Transverse colon (tissue), 4 donors: ENCODE measurements at regions not wholly inside any gene's neighbourhood (a gene's known extent, or its start where the extent isn't known, plus 50 kb on each side); places are given as distances from the start of the nearest gene placed in this dataset.

Experiments used
- DNase-seq: peaks from one replicate; pipeline ENCODE4 v3.0.0-alpha.2; 2019
- H3K27ac ChIP-seq, 4 donors: fragments of 200-600 bp; sonication (generic); 2 replicates each; pipeline ENCODE4 v1.5.1; 2016 to 2018; ENCODE audit warnings: inconsistent platforms in 4 of 4
- H3K27me3 ChIP-seq: fragments of 200-600 bp; sonication (generic); 2 replicates; pipeline ENCODE4 v1.5.1; 2017; ENCODE audit warnings: inconsistent platforms
- H3K36me3 ChIP-seq, 4 donors: fragments of 200-600 bp; sonication (generic); 2 replicates each; pipeline ENCODE4 v1.5.1; 2017 to 2019; ENCODE audit warnings: inconsistent platforms in 4 of 4
- H3K4me1 ChIP-seq, 4 donors: fragments of 200-600 bp; sonication (generic); 2 replicates each; pipeline ENCODE4 v1.5.1; 2017 to 2020; ENCODE audit warnings: inconsistent platforms in 4 of 4
- H3K4me3 ChIP-seq, 4 donors: fragments of 200-600 bp; sonication (generic); 1 replicate in 1 of 4; 2 replicates in 3 of 4; pipeline versions ENCODE4 v1.5.1 to v1.6.1; 2017 to 2019; ENCODE audit warnings: inconsistent platforms in 4 of 4
- H3K9me3 ChIP-seq, 2 donors: fragments of 200-600 bp; sonication (generic); 2 replicates each; pipeline ENCODE4 v1.5.1; 2017 to 2019; ENCODE audit warnings: inconsistent platforms in 2 of 2
- EP300 ChIP-seq: sonication (generic); formaldehyde crosslinking; IDR thresholded peaks from one replicate; pipeline ENCODE4 v1.6.1; 2017; ENCODE audit warnings: antibody characterized with exemption, low read depth
- POLR2A ChIP-seq: fragments of 450-650 bp; IDR thresholded peaks from one replicate; pipeline ENCODE4 v1.6.1; 2016; ENCODE audit warnings: antibody characterized with exemption, mild to moderate bottlenecking, moderate library complexity
- POLR2AphosphoS5 ChIP-seq, 3 donors: sonication (generic); formaldehyde crosslinking; IDR thresholded peaks; one replicate each; pipeline ENCODE4 v1.6.1; 2016; ENCODE audit warnings: antibody characterized with exemption in 3 of 3
- WGBS, 2 donors: methylation state at CpG; one replicate each; pipeline ENCODE4 v1.1.5; 2018; ENCODE audit warnings: low coverage in 1 of 2; 5-methylcytosine and 5-hydroxymethylcytosine counted together
- in situ Hi-C, 4 donors: fragments of 200-750 bp; cut with MboI; loops; one replicate each; pipeline versions ENCODE4 v1.15.0 to v1.15.1; 2017; ENCODE audit warnings: low sequenced_read_pairs in 3 of 4, low pct_ligation_motif_present in 1 of 4, low pct_unique_long_range_greater_than_20kb in 1 of 4
- intact Hi-C: fragments of 100-400 bp; cut with DNase I; formaldehyde crosslinking; loops from one replicate; pipeline ENCODE4 v1.15.1; 2023; ENCODE audit warnings: low total_unique reads
- TF ChIP-seq, protein P1 (sequence below), 5 experiments: fragments of 200-600 bp in 3 of 5; fragments of 450-650 bp in 2 of 5; sonication (generic) in 3 of 5; IDR thresholded peaks; 1 replicate in 2 of 5; 2 replicates in 3 of 5; pipeline ENCODE4 v1.5.1; 2016 to 2017; ENCODE audit warnings: antibody characterized with exemption in 5 of 5, inconsistent platforms in 3 of 5, mild to moderate bottlenecking in 2 of 5, moderate library complexity in 1 of 5

DNA sequence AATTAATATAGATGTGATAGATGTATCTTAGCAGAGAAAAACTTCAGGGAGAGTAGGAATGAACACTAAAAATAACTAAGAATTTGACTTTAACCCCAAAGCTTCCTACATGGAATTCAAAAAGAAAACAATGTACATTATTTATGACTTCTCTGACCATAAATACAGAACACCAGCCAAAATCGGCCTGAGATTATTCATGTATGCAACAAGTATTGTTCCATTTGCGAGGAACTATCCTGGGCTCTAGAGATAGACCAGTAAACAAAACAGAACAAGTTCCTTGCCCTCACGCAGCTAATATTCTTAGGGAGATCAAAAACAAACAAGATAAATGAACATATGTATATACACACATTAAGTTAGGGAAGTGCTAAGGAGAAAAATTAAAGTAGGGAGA, 432.3 kb upstream of the SOX5 start:
- no peak overlapping the region for H3K4me3 ChIP-seq
- H3K27me3 ChIP-seq: no peaks in the 10 kb centered on the region
- no peaks in the 10 kb centered on the region for H3K9me3 ChIP-seq
- H3K4me1 ChIP-seq: peaks cover 0 to 25% (median 11%) of the 10 kb centered on the region in 4 donors
- no peak overlapping the region for H3K27ac ChIP-seq
- WGBS, 2 donors: 66 to 89% methylated on average over 3 of the region's 3 CpGs
- intact Hi-C loops: no loop called here
- DNase-seq: no peak
- in situ Hi-C loops: no loop called here
- no peaks in the 10 kb centered on the region for H3K36me3 ChIP-seq
- TF ChIP-seq EP300 (no peak), POLR2AphosphoS5 (IDR thresholded peaks at IDR 0.05) (no peak), POLR2A (no peak)
- TF ChIP-seq, protein P1, sequence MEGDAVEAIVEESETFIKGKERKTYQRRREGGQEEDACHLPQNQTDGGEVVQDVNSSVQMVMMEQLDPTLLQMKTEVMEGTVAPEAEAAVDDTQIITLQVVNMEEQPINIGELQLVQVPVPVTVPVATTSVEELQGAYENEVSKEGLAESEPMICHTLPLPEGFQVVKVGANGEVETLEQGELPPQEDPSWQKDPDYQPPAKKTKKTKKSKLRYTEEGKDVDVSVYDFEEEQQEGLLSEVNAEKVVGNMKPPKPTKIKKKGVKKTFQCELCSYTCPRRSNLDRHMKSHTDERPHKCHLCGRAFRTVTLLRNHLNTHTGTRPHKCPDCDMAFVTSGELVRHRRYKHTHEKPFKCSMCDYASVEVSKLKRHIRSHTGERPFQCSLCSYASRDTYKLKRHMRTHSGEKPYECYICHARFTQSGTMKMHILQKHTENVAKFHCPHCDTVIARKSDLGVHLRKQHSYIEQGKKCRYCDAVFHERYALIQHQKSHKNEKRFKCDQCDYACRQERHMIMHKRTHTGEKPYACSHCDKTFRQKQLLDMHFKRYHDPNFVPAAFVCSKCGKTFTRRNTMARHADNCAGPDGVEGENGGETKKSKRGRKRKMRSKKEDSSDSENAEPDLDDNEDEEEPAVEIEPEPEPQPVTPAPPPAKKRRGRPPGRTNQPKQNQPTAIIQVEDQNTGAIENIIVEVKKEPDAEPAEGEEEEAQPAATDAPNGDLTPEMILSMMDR (IDR thresholded peaks at IDR 0.05): no peak

DNA sequence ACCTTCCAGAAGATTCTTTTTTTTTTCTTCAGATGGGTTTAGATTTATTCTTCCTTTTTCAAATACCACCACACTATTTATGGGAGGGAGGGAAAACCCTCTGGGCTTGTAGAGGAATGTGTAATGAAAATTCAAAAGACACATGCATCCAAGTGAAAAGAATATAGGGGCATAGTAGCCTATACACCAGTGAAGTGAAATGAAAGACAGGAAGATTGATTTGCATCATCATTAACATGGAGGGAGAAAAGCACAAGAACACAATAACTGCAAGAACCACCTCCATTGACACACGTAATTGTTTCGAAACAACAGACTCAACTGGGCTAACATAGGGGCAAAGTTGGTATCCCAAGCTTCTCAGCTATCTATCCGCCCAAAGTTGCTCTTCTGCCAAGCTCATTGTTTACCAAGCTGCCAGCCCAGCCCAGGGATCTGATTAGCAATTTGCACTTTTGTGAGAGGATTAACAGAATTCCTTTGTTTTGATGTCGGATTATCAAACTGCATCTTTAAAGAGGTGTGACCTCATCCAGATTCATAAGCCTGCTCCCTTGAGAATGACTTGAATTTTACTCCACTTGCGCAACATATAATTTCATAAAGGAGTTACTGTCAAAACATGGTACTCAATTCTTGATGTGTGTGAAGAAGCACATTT, 430.5 kb upstream of the SOX5 start:
- DNase-seq: no peak
- in situ Hi-C loops (no loop called here), intact Hi-C loops (no loop called here)
- no peaks in the 10 kb centered on the region for H3K27me3 ChIP-seq
- H3K36me3 ChIP-seq: no peaks in the 10 kb centered on the region
- peaks cover 0 to 25% (median 11%) of the 10 kb centered on the region in 4 donors for H3K4me1 ChIP-seq
- TF ChIP-seq EP300 (no peak), POLR2A (no peak), POLR2AphosphoS5 (IDR thresholded peaks at IDR 0.05) (no peak)
- TF ChIP-seq, protein P1 (IDR thresholded peaks at IDR 0.05): no peak
- no peak overlapping the region for H3K27ac ChIP-seq
- H3K4me3 ChIP-seq: no peak overlapping the region
- WGBS, 2 donors: 52 to 53% methylated on average over 2 to 5 of the region's 5 CpGs
- H3K9me3 ChIP-seq: no peaks in the 10 kb centered on the region

DNA sequence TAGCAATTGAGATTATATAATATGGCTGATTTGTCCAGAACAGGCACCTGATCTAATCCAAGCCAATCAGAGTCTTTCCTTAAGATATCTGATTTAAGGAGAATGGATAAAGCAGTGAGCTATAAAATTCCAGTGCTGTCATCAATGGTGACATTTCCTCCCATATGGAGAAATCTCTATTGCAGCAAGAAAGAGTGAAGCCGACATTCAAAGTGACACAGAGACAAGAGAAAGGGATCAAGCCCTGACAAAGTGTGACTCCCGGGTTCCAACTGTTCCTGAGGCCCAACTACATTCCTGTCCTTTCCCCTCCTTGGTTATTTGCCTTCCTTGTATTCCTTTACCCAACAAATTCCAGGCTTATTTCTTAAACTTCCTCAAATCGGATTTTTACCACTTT, 430.0 kb upstream of the SOX5 start:
- intact Hi-C loops: no loop called here
- Histone ChIP-seq H3K27me3 (no peaks in the 10 kb centered on the region), H3K36me3 (no peaks in the 10 kb centered on the region), H3K27ac (no peak overlapping the region), H3K9me3 (no peaks in the 10 kb centered on the region), H3K4me1 (peaks cover 0 to 25% (median 11%) of the 10 kb centered on the region in 4 donors), H3K4me3 (no peak overlapping the region)
- 44 to 60% methylated on average over 3 of the region's 3 CpGs for WGBS, 2 donors
- in situ Hi-C loops: no loop called here
- TF ChIP-seq EP300 (no peak), POLR2AphosphoS5 (IDR thresholded peaks at IDR 0.05) (no peak), POLR2A (no peak)
- TF ChIP-seq, protein P1 (IDR thresholded peaks at IDR 0.05): no peak
- DNase-seq: no peak

DNA sequence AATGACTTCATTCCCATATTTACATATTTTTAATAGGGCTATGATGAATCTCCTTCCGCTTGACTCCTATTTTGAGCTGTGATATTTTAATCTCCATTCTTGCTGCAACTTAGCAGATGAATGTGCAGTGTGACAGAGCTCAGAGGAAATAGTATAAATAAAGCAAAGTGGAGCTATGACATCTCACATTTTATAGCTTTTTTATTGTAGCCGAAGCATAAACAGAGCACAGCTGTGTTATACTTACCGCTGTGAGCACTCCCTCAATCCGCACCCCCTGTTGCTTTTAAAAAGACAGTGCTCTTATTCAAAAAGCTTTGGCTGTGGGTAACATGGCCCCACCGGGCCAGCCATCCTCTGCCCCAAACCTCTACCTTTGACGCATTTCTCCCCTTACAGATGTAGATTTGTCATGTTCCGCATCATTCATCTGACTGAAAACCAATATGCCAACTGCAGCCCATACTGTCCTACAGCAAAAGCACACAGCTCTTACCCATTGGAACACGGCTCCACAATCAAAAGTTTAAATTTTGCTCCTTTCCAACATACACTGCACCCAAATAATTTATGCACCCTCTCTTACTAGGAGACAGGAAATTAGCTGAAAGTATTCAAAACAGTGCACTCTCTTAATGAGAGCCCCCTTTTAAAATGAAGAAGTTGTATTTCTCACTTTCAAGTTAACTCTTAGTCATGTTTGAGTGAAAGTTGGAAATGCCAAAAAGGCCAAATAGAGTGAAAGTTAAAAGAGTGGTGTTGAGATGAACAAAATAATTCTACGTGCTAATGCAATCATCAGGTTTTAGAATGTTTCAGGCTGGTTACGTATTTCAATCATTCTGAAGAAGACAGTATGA, 429.3 kb upstream of the SOX5 start:
- DNase-seq: no peak
- in situ Hi-C loops: no loop called here

More for the DNA sequence above, 429.3 kb upstream of the SOX5 start:
- Histone ChIP-seq H3K27me3 (no peaks in the 10 kb centered on the region), H3K9me3 (no peaks in the 10 kb centered on the region), H3K27ac (peak overlapping the region in 1 of 4 donors; percentile 21), H3K36me3 (no peaks in the 10 kb centered on the region), H3K4me1 (peaks cover 0 to 25% (median 11%) of the 10 kb centered on the region in 4 donors), H3K4me3 (no peak overlapping the region)
- intact Hi-C loops: no loop called here
- WGBS, 2 donors: 30 to 38% methylated on average over 10 of the region's 10 CpGs
- TF ChIP-seq POLR2AphosphoS5 (IDR thresholded peaks at IDR 0.05): peak; percentile 61 to 73 (median 66)
- TF ChIP-seq EP300: no peak
